ENCODE measurements at regions not wholly inside any gene's neighbourhood (a gene's known extent, or its start where the extent isn't known, plus 50 kb on each side); places are given as distances from the start of the nearest gene placed in this dataset.

GRCh38 chr6:12348530-12349511, 58.7 kb downstream of the EDN1 start:
- TF ChIP-seq CTCF (IDR thresholded peaks at IDR 0.05; ENCODE audit: extremely low read depth, missing control alignments) = no peak
- DNase-seq (ENCODE audit: low spot score) = no peak

- no peak for TF ChIP-seq CTCF (IDR thresholded peaks at IDR 0.05; ENCODE audit: extremely low read depth, missing control alignments)
- no peak for DNase-seq (ENCODE audit: low spot score)
Observed at GRCh38 chr6:12350644-12351170, 60.5 kb downstream of the EDN1 start.

GRCh38 chr6:12351672-12352071, 61.5 kb downstream of the EDN1 start:
- DNase-seq (ENCODE audit: low spot score) = no peak
- no peak for TF ChIP-seq CTCF (IDR thresholded peaks at IDR 0.05; ENCODE audit: extremely low read depth, missing control alignments)

GRCh38 chr6:12353731-12354130, 63.6 kb downstream of the EDN1 start:
- TF ChIP-seq CTCF (IDR thresholded peaks at IDR 0.05; ENCODE audit: extremely low read depth, missing control alignments) = no peak
- no peak for DNase-seq (ENCODE audit: low spot score)

GRCh38 chr6:12354499-12354898, 64.3 kb downstream of the EDN1 start:
- DNase-seq (ENCODE audit: low spot score) = peak; percentile 22
- TF ChIP-seq CTCF (IDR thresholded peaks at IDR 0.05; ENCODE audit: extremely low read depth, missing control alignments) = no peak

- no peak for TF ChIP-seq CTCF (IDR thresholded peaks at IDR 0.05; ENCODE audit: extremely low read depth, missing control alignments)
- DNase-seq (ENCODE audit: low spot score) = no peak
Observed at GRCh38 chr6:12355354-12355753, 65.2 kb downstream of the EDN1 start.

- DNase-seq (ENCODE audit: low spot score) = no peak
Observed at GRCh38 chr6:12356431-12356830, 66.3 kb downstream of the EDN1 start.

More at GRCh38 chr6:12356431-12356830, 66.3 kb downstream of the EDN1 start:
- no peak for TF ChIP-seq CTCF (IDR thresholded peaks at IDR 0.05; ENCODE audit: extremely low read depth, missing control alignments)

All from GM20000 (cell line).